VCaP (cell line): ENCODE measurements at regions not wholly inside any gene's neighbourhood (a gene's known extent, or its start where the extent isn't known, plus 50 kb on each side); places are given as distances from the start of the nearest gene placed in this dataset.
"Not testable (repeated sequence)": the region's sequence is repeated elsewhere in the genome, so short reads cannot be mapped to it uniquely, and the experiment has no call there.

Experiments
- H3K27ac ChIP-seq: fragments of 450-650 bp; 2 replicates; pipeline ENCODE4 v1.5.1; 2017
- CTCF ChIP-seq: fragments of 450-650 bp; conservative IDR thresholded peaks from 2 replicates; pipeline ENCODE4 v1.5.1; 2017; ENCODE audit warnings: mild to moderate bottlenecking, moderate library complexity

GRCh38 chr10:81708416-81708815 lies 166.6 kb upstream of the NRG3 start:
- H3K27ac ChIP-seq: no peak overlapping the region
- TF ChIP-seq CTCF: no peak

GRCh38 chr10:81708929-81709328 lies 166.1 kb upstream of the NRG3 start:
- H3K27ac ChIP-seq: no peak overlapping the region
- TF ChIP-seq CTCF: no peak

- no peak overlapping the region for H3K27ac ChIP-seq
- no peak for TF ChIP-seq CTCF
Observed at GRCh38 chr10:81722399-81722798, 152.6 kb upstream of the NRG3 start.

GRCh38 chr10:81724431-81724830 lies 150.6 kb upstream of the NRG3 start:
- TF ChIP-seq CTCF: no peak
- H3K27ac ChIP-seq: no peak overlapping the region

GRCh38 chr10:81725851-81726250 lies 149.1 kb upstream of the NRG3 start:
- no peak overlapping the region for H3K27ac ChIP-seq
- TF ChIP-seq CTCF: no peak

- TF ChIP-seq CTCF: no peak
- no peak overlapping the region for H3K27ac ChIP-seq
Observed at GRCh38 chr10:81728692-81729091, 146.3 kb upstream of the NRG3 start.

GRCh38 chr10:81730891-81731290 lies 144.1 kb upstream of the NRG3 start:
- no peak for TF ChIP-seq CTCF
- H3K27ac ChIP-seq: no peak overlapping the region

GRCh38 chr10:81733542-81733941 lies 141.5 kb upstream of the NRG3 start:
- no peak for TF ChIP-seq CTCF
- no peak overlapping the region for H3K27ac ChIP-seq

GRCh38 chr10:81735167-81735566 lies 139.8 kb upstream of the NRG3 start:
- not testable (repeated sequence) for H3K27ac ChIP-seq
